CD4-positive, alpha-beta T cell treated with Interleukin-6 at 100 ng/mL for 8 hours (primary cell): ENCODE measurements at regions not wholly inside any gene's neighbourhood (a gene's known extent, or its start where the extent isn't known, plus 50 kb on each side); places are given as distances from the start of the nearest gene placed in this dataset.
"Not testable (repeated sequence)": the region's sequence is repeated elsewhere in the genome, so short reads cannot be mapped to it uniquely, and the experiment has no call there.

ENCODE experiments used
- DNase-seq: peaks from one replicate; pipeline ENCODE4 v3.0.0-alpha.2; 2020; ENCODE audit warnings: mixed read lengths, low spot score

- no peak for DNase-seq
Observed at GRCh38 chr3:67957268-67957667, 302.9 kb upstream of the SUCLG2 start.

DNA sequence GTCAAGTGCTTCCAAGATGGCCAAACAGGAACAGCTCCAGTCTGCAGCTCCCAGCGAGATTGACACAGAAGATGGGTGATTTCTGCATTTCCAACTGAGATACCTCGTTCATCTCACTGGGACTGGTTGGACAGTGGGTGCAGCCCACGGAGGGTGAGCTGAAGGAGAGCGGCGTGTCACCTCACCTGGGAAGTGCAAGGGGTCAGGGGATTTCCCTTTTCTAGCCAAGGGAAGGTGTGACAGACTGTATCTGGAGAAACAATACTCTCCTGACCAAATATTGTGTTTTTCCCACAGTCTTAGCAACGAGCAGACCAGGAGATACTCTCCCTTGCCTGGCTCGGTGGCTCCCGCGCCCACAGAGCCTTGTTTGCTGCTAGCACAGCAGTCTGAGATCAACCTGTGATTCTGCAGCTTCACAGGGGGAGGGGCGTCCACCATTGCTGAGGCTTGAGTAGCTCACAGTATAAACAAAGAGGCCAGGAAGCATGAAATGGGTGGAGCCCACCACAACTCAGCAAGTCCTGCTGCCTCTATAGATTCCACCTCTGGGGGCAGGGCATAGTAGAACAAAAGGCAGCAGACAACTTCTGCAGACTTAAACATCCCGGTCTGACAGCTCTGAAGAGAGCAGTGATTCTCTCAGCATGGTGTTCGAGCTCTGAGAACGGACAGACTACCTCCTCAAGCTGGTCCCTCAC, 293.5 kb upstream of the SUCLG2 start:
- DNase-seq = peak; percentile 76

DNA sequence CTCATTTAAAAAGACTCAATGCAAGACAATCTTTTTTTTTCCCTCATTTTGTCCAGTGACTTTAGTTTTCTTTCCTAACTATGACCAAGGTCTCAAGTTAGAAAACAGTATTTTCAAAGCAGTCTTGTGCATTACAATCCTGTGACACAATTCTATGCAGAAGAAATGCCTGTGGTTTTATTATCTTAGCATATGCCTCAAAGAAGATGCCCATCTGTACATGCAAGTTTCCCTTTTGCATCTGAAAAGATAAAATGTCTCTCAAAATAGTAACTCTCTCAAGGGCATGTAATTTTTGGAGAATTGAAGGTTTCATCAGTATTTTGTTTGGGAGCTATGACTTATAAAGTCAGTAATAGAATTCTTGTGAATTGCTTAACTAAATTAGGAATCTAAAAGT, 292.0 kb upstream of the SUCLG2 start:
- no peak for DNase-seq

DNA sequence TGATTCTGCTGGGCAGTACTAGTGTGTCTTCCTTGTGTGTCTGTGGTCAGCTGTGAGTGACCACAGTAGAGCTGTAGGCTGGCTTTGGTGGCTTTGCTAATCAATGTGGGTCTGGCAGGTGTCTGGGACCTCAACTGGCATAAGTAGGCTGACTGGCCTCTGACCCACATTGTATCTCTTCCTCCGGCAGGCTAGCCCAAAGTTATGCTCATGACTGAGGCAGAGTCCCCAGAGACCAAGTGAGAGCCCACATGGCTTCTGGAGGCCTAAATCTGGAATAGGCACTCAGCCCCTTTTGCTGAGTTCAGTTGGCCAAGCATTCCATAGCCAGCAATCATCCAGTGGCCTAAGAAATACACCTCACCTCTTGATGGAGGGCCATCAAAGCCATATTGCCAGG, 289.1 kb upstream of the SUCLG2 start:
- DNase-seq = no peak

DNA sequence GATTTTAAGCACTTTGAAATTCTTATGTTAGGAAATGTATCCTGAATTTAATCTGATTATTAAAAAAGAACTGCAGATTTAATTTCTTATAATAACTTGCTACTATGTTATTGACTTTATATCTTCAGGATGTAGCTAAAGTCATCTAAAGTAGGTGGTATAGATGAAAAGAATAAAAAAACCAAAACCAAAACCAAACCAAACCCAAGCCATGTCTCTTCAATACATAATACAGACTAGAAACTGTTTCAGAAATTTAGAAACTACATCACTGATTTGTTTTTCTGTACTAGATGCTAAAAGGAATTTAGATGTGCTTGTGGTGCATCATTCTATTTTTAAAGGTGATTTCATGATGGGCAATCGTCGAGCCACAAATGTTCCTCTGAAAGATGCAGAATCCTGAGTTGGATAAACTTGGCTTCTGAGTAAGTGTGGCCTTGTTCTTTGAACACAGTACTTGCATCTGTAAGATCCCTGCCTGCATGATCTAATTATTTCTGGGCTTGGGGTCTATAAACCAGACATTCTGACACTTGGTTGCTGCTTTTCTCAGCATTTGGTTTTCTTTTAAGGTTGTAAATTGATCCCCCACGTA, 287.1 kb upstream of the SUCLG2 start:
- DNase-seq = no peak

- DNase-seq = no peak
Observed at GRCh38 chr3:67940210-67940952, 286.0 kb upstream of the SUCLG2 start.

DNA sequence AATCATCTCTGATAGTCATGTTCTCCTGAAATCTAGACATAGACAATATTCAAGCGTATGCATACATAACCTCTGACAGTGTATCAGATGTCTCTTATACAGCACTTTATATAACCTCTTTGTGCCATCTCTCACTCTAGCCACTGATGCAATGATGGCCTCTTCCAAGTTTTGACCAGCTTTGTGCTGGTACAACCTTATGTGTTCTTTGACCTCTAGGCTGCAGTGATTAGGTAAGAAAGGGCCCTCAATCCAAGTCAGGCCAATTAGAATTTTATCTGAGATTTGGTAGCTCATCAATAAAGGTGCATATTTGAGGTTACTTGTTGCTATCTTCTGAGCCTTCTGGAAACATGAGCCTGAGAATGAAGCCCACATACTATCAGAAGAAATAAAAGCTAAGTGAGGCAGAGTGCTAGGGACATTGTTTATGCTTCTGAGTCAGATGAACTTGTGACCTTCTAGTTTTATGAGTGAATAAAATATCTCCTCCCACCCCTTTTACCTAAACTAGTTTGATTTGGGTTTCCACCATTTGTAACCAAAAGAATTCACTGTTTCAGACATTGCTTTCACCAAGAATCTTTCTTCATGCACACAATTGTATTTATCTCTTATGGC, 283.2 kb upstream of the SUCLG2 start:
- no peak for DNase-seq

DNA sequence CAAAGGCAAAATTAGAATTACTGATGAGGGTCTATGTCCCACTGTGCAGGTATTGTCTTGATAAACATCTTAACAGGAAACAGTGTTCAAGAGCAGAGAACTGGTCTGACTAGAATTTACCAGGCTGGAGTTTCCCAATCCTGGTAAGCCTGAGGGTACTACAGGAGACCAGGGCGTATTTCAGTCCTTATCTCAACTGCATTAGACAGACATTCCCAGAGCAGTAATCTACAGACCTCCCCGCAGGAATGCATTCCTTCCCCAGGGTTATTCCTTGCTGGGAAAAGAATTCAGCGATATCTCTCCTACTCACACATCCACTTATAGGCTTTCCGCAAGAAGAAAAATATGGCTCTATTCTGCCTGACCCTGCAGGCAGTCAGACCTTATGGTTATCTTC, 276.0 kb upstream of the SUCLG2 start:
- DNase-seq = not testable (repeated sequence)

DNA sequence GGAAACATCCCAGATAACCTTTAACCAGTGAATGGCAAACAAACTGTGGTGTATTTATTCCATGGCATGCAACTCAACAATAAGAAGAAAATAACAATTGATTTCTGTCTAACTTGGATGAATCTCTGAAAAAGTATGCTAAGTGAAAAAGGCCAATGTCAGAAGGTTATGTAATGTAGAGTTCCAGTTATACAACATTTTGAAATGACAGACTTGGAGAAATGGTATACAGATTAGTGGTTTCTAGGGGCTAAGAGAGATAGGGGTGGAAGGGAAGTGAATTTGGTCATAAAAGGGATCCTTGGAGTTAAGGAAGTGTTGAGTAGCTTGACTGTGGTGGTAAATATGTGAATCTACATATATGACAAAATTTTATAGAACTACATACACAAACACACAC, 269.4 kb upstream of the SUCLG2 start:
- DNase-seq = no peak

DNA sequence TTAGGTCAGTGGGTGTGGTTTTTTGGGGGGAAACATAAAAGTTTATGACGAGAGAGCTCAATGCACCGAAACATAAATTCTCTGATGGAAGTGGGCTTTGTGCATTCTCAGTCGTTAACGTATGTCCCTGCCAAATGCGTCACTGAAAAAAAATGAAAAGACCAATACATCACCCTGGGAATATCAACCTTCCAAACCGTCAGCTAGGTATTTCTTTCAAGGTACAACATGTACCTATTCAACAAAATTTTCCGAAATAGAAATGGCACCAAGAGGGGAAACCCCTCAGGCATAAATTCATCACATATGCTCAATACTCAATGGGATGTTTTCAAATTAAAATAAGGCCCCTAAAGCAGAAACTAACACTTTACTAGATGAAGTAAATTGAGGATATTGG, 266.6 kb upstream of the SUCLG2 start:
- no peak for DNase-seq

DNA sequence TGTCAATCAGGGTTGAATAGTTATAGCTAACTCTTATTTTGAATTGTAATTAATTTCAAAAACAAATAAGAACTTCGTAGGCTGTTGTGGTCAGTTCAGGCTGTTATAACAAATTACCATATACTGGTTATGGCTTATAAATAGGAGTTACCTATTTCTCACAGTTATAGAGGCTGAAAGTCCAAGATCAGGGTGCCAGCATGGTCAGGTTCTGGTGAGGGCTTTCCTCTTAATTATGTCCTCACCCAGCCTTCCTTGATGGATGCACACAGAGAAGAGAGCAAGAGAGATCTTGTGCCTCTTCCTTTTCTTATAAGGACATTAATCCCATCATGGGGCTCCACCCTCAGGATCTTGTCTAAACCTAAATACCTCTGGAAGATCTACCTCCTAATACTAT, 265.9 kb upstream of the SUCLG2 start:
- no peak for DNase-seq

DNA sequence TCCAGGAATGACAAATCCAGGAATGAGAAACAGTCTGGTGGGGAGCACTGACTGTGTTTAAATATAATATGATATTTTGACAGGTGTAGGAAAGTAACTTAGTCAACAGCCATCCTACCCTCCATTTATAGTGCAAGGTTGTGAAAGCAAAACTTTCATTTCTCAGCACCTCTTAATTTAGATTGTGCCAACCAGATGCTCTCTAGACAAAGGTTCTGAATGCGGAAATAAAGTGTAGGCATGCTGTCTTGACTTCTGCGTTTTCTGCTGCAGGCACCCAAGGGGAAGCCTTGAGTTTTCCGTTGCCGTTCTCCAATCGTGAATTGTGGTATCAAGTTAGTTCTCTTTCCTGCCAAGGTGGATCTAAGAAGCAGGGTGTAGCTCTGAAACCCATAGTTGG, 261.9 kb upstream of the SUCLG2 start:
- DNase-seq = no peak

DNA sequence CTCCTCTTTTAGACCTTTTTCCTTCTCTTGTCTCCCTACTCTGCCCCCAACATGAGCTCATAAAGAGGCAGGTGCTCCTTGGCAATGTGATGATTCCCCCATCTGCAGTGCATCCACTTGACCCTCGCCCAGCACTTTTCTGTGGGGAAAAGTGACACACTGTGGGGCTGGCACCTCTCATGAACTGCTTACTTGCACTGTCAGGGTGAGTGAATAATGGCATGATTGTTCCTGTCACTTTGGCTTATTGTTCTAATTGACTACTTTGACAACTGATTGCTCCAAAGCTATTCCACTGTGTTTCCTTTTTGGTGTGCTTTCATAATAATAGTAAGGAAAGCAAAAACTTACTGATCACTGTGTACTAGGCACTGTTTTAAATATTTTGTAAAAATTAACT, 253.3 kb upstream of the SUCLG2 start:
- no peak for DNase-seq

GRCh38 chr3:67906261-67906660, 251.8 kb upstream of the SUCLG2 start:
- no peak for DNase-seq

- DNase-seq = no peak
Observed at GRCh38 chr3:67901681-67902080, 247.3 kb upstream of the SUCLG2 start.

- DNase-seq = no peak
Observed at GRCh38 chr3:67898916-67899315, 244.5 kb upstream of the SUCLG2 start.

GRCh38 chr3:67897351-67898336, 243.2 kb upstream of the SUCLG2 start:
- DNase-seq = no peak

GRCh38 chr3:67896130-67896529, 241.7 kb upstream of the SUCLG2 start:
- DNase-seq = no peak

GRCh38 chr3:67894510-67894909, 240.1 kb upstream of the SUCLG2 start:
- no peak for DNase-seq

DNA sequence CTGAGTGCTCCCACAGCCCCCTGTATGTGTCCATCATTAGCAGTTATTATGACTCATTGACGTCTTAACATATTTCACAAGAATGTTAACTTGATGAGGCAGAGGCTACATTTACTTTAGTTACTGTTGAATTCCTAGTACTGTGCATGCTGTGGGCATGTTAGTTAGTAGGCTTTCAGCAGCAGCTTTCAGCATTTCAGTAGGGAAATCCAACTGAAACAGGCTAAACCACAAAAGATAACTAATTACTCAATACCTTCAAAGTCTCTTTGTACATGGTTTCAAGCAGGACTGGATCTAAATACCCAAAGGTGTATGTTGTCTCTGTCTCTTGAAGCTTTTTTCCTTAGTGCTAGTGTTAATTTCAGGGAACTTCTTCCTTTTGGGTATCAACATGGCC, 229.9 kb upstream of the SUCLG2 start:
- no peak for DNase-seq

GRCh38 chr3:67883766-67884165, 229.4 kb upstream of the SUCLG2 start:
- no peak for DNase-seq

- DNase-seq = no peak
Observed at GRCh38 chr3:67882981-67883380, 228.6 kb upstream of the SUCLG2 start.
